ENCODE measurements at regions not wholly inside any gene's neighbourhood (a gene's known extent, or its start where the extent isn't known, plus 50 kb on each side); places are given as distances from the start of the nearest gene placed in this dataset.
"Not testable (repeated sequence)": the region's sequence is repeated elsewhere in the genome, so short reads cannot be mapped to it uniquely, and the experiment has no call there.

DNA sequence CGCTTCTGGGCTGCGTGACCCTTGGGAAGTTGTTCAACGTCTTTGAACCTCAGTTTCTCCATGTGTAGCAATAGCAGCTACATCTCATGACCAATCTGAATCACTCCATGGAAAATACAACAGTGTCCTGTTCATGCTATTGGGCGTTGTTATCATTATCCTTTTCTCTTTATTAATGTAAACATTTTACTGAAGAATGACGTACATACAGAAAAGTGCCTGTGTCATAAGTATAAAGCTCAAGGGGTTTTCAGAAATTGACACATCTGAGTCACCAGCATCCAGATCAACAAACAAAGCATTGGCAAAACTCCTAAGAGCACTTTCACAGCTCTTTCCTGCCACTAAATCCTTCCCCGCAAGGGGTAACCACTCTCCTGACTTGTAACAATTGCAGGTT is 438.4 kb downstream of the XYLT1 start:
- DNase-seq: no peak
- H3K4me1 Mint-ChIP-seq: peaks cover 4% of the 10 kb centered on the region
- H3K27me3 Mint-ChIP-seq: no peaks in the 10 kb centered on the region
- H3K27ac Mint-ChIP-seq: no peak overlapping the region
- no peak overlapping the region for H3K4me3 Mint-ChIP-seq
- CTCF ChIA-PET: interaction anchor here (1.2 kb wide), 1 partner anchor 9 kb away, joined by 4 read pairs; no protein-coding TSS in a partner anchor
- H3K9me3 Mint-ChIP-seq: peaks cover 14% of the 10 kb centered on the region
- H3K36me3 Mint-ChIP-seq: no peaks in the 10 kb centered on the region

DNA sequence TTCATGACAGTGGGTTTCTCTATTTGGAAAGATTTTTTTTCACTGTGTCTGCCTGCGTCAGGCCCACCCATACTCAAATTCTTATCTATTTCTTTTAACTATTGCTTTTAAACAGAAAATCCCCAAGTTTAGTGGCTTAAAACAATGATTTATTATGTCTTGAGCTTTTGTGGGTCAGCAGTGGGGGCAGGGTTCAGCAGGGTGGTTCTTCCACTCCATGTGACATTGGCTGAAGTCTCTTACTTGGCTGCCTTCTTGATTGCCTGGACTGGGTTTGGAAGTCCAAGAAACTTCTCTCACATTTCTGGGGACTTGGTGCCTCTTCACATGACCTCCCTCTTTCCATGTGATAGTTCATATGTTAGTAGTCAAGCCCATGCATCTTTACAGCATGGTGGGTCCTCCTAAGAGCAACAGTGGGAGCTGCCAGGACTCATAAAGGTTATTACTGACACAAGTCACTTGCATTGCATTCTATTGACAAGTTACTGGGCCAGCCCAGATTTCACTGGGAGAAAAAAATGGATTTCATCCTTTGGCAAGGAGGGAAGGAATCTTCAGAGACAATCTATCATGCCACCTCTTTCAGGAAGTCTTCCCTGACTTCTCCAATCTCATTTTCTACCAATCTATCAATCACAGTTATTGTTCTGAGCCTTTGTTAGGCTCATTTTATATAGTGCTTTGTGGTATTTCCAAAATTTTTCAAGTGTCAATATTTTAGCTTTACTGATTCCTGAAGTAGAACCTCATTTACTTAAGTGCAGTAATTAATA is 436.1 kb downstream of the XYLT1 start:
- Mint-ChIP-seq H3K4me3 (no peak overlapping the region), H3K4me1 (no peaks in the 10 kb centered on the region), H3K36me3 (no peaks in the 10 kb centered on the region), H3K27ac (no peak overlapping the region), H3K27me3 (no peaks in the 10 kb centered on the region), H3K9me3 (peaks cover 6% of the 10 kb centered on the region)
- CTCF ChIA-PET: no interaction called here
- DNase-seq: no peak

DNA sequence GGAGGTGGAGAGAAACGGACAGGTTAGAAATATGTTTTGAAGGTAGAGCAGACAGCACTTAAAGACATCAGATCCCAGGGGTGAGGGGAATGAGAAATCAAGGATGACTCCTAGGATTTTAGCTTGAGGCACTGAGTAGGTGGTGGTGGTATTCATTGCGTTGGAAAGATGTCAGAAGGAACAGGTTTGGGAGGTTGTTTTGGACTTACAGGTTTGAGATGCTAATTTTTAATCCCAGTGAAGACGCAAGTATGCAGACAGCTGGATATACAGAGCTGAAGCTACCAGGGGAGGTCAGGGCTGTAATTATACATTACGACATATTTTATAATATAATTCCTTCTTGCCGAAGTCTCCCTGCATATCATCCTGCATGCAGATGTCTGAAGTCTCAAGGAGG is 433.3 kb downstream of the XYLT1 start:
- CTCF ChIA-PET: interaction anchor here (1.0 kb wide), 1 partner anchor 24 kb away, joined by 3 read pairs; no protein-coding TSS in a partner anchor
- Mint-ChIP-seq H3K9me3 (no peaks in the 10 kb centered on the region), H3K27ac (no peak overlapping the region), H3K4me1 (no peaks in the 10 kb centered on the region), H3K4me3 (no peak overlapping the region), H3K27me3 (no peaks in the 10 kb centered on the region), H3K36me3 (no peaks in the 10 kb centered on the region)
- DNase-seq: no peak

DNA sequence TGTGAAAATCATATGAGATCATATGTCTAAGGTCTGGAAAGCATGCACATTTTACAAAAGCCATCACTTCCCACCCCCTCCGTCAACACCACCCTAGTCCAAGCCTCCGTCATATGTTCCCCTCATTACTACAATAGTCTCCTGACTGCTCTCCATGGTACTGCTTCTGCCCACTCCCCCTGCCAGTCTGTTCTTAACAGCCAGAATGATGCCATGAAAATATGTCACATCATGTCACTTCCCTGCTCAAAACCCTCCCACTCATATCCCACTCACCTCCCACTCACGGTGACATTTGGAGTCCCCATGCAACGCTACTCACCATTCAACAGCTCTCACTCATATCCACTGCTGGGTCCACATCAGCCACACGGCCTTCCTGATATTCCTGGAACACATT is 432.3 kb downstream of the XYLT1 start:
- CTCF ChIA-PET: no interaction called here
- no peaks in the 10 kb centered on the region for H3K4me1 Mint-ChIP-seq
- H3K36me3 Mint-ChIP-seq: no peaks in the 10 kb centered on the region
- no peak for DNase-seq
- H3K9me3 Mint-ChIP-seq: no peaks in the 10 kb centered on the region
- no peak overlapping the region for H3K27ac Mint-ChIP-seq
- no peaks in the 10 kb centered on the region for H3K27me3 Mint-ChIP-seq
- H3K4me3 Mint-ChIP-seq: no peak overlapping the region

DNA sequence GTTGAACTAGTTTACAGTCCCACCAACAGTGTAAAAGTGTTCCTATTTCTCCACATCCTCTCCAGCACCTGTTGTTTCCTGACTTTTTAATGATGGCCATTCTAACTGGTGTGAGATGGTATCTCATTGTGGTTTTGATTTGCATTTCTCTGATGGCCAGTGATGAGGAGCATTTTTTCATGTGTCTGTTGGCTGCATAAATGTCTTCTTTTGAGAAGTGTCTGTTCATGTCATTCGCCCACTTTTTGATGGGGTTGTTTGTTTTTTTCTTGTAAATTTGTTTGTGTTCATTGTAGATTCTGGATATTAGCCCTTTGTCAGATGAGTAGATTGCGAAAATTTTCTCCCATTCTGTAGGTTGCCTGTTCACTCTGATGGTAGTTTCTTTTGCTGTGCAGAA is 421.7 kb downstream of the XYLT1 start:
- H3K27me3 Mint-ChIP-seq, H3K4me3 Mint-ChIP-seq, H3K9me3 Mint-ChIP-seq, H3K27ac Mint-ChIP-seq, H3K4me1 Mint-ChIP-seq, DNase-seq, CTCF ChIA-PET, H3K36me3 Mint-ChIP-seq: not testable (repeated sequence)

DNA sequence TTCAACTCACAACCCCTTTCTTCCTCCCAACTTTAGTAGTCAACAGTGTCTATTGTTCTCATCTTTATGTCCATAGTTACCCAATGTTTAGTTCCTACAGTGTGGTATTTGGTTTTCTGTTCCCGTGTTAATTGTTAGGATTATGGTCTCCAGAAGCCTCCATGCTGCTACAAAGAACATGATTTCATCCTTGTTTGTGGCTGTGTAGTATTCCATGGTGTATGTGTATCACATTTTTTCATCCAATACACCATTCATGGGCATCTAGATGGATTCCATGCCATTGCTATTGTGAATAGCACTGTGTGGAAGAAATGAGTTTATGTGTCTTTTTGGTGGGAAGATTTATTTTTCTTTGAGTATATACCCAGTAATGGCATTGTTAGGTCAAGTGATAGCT is 420.3 kb downstream of the XYLT1 start:
- Mint-ChIP-seq H3K4me3 (no peak overlapping the region), H3K36me3 (no peaks in the 10 kb centered on the region)
- CTCF ChIA-PET: no interaction called here

More for the DNA sequence above, 420.3 kb downstream of the XYLT1 start:
- no peaks in the 10 kb centered on the region for H3K4me1 Mint-ChIP-seq
- H3K27me3 Mint-ChIP-seq: peaks cover 3% of the 10 kb centered on the region
- H3K27ac Mint-ChIP-seq: no peak overlapping the region
- peaks cover 8% of the 10 kb centered on the region for H3K9me3 Mint-ChIP-seq
- DNase-seq: no peak
